Duodenal mucosa (tissue), 2 donors: ENCODE measurements at regions not wholly inside any gene's neighbourhood (a gene's known extent, or its start where the extent isn't known, plus 50 kb on each side); places are given as distances from the start of the nearest gene placed in this dataset.

Experiments
- H3K27ac ChIP-seq: one replicate; pipeline ENCODE4 v1.7.0; 2013; ENCODE audit warnings: low read depth, low read length
- H3K27me3 ChIP-seq, 2 donors: one replicate each; pipeline ENCODE4 v1.7.0; 2013; ENCODE audit warnings: low read length in 2 of 2, control low read depth in 1 of 2; ENCODE audit not compliant: insufficient read depth in 2 of 2, control insufficient read depth in 1 of 2
- H3K36me3 ChIP-seq, 2 donors: one replicate each; pipeline ENCODE4 v1.7.0; 2013; ENCODE audit warnings: low read length in 2 of 2, control low read depth in 1 of 2; ENCODE audit not compliant: insufficient read depth in 2 of 2, control insufficient read depth in 1 of 2
- H3K4me1 ChIP-seq, 2 donors: one replicate each; pipeline ENCODE4 v1.7.0; 2013; ENCODE audit warnings: low read length in 2 of 2, control low read depth in 1 of 2; ENCODE audit not compliant: insufficient read depth in 2 of 2, control insufficient read depth in 1 of 2
- H3K4me3 ChIP-seq, 2 donors: one replicate each; pipeline ENCODE4 v1.7.0; 2013; ENCODE audit warnings: low read length in 2 of 2, low read depth in 1 of 2
- H3K9ac ChIP-seq, 2 donors: one replicate each; pipeline ENCODE4 v1.7.0; 2013; ENCODE audit warnings: low read length in 2 of 2, low read depth in 1 of 2
- H3K9me3 ChIP-seq, 2 donors: one replicate each; pipeline ENCODE4 v1.7.0; 2013; ENCODE audit warnings: low read length in 2 of 2, control low read depth in 1 of 2; ENCODE audit not compliant: control insufficient read depth in 1 of 2

DNA sequence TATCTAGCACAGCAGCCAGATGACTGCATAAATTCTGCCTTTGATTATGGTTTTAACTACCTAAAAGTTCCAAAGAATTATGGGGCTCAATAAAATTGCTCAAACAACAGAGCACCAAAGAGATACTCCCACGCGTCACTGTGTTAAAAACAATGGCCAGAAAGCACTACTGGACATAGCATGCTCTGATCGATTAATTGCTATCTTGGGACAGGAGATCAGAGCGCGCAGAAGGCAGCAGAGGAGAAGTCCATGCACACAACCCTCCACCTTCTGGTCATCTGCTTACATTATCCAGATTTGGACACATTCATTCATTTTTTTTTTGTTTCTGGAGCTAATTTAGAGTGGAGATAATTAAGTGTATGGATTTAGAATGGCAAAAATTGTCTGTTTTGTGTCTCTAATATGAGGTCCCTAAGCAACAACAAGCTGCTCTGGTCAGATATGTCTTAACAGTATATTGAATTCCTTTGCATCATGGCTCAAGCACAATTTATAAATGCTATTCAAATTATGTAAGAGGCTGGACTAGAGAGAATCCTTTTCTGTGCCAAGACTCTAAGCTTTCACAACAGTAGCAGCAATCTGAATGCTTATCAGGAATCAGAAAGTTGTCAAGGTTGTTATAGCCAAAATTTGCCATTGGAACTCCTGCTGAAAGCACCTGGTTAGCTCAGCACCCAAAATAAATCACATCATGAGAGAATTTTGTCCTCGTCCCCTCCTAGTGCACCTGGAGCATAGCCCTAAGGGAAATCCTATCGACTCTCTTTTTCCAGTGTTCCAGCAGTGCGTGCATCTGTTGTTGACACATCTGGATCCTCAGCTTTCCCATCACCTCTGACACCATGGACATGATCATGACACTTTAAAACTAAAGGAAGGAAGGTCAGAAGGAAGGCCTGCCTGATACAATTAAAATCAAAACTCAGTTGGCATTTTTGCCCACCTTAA lies 98.6 kb upstream of the HMHB1 start:
- Histone ChIP-seq H3K36me3 (no peaks in the 10 kb centered on the region), H3K27me3 (no peaks in the 10 kb centered on the region), H3K27ac (no peak overlapping the region), H3K4me1 (no peaks in the 10 kb centered on the region), H3K9me3 (no peaks in the 10 kb centered on the region), H3K9ac (no peak overlapping the region), H3K4me3 (no peak overlapping the region)

DNA sequence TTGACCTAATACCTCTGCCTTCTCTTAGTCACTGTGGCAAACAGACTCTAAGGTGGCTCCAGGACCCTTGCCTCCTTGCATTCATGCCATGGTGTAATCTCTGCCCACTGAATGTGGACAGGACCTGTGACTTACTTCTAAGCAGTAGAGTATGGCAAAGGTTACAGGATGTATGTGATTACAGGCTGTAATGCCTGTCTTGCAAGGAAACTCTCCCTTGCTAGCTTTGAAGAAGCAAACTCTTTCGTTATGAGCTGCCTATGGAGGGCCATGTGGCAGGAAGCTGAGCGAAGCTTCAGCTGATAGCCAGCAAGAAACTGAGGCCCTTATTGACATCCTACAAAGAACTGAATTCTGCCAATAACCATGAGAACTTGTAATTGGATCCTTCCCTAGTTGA lies 103.3 kb upstream of the HMHB1 start:
- Histone ChIP-seq H3K4me3 (no peak overlapping the region), H3K9me3 (no peaks in the 10 kb centered on the region), H3K27ac (no peak overlapping the region), H3K36me3 (no peaks in the 10 kb centered on the region), H3K9ac (no peak overlapping the region), H3K4me1 (no peaks in the 10 kb centered on the region), H3K27me3 (no peaks in the 10 kb centered on the region)

DNA sequence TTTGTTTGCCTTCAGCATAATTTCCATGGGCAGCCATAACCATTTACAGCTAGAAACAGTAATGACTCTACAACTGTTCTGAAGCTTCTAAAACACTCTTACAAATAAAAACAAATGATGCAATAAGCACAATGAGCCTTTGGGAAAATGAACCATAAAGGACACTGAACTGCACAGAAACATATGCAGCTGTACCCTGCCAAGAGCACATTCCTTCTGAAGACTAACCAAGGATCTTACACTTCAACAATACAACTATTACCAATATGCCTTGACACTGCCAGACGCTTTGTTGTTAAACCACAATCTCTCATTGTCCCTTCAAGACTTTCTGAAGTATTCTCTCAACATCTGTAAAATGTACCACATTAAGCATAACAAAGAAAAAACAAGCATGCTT lies 104.2 kb upstream of the HMHB1 start:
- Histone ChIP-seq H3K9ac (no peak overlapping the region), H3K9me3 (no peaks in the 10 kb centered on the region), H3K4me3 (no peak overlapping the region), H3K36me3 (no peaks in the 10 kb centered on the region), H3K4me1 (no peaks in the 10 kb centered on the region), H3K27me3 (no peaks in the 10 kb centered on the region), H3K27ac (no peak overlapping the region)

DNA sequence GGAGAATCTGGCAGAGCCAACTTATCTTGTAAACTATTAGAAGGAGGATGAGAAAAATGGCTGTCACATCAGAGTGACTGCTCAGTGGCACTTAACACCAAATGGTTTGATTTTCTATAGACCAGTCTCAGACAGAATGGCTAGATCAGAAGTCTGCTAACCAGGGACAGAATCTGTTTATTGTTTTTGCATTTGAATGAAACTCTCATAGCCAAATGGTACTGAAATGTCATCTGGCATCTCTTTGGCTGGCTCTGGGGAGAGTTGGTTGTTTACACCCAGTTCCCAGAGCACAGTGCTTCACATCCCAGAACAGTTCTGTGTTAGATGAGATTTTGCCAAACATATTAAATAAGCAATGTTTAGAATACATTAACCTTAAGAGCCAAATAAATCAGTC lies 106.6 kb upstream of the HMHB1 start:
- H3K36me3 ChIP-seq, result no peaks in the 10 kb centered on the region
- H3K9me3 ChIP-seq, result no peaks in the 10 kb centered on the region
- H3K9ac ChIP-seq, result no peak overlapping the region
- no peaks in the 10 kb centered on the region for H3K27me3 ChIP-seq
- H3K4me1 ChIP-seq, result no peaks in the 10 kb centered on the region
- no peak overlapping the region for H3K4me3 ChIP-seq
- H3K27ac ChIP-seq, result no peak overlapping the region

DNA sequence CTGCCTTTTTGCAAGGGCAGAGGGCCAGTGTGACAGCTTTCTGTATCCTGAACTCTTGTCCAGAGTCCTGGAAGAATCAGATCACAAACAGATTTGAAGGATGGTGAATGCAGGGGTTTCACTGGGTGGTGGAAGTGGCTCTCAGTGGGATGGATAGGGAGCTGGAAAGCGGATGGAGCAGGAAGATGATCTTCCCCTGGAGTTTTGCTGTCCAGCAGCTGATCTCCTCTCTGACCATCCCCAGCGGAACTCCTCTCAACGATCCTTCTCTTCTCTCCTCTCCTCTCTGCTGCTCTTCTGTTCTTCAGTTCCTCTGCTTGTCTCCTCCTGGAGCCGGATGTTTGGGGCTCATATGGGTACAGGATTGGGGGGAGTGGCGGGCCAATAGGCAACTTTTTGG lies 108.3 kb upstream of the HMHB1 start:
- H3K4me1 ChIP-seq, result no peaks in the 10 kb centered on the region
- no peaks in the 10 kb centered on the region for H3K9me3 ChIP-seq
- no peaks in the 10 kb centered on the region for H3K36me3 ChIP-seq

DNA sequence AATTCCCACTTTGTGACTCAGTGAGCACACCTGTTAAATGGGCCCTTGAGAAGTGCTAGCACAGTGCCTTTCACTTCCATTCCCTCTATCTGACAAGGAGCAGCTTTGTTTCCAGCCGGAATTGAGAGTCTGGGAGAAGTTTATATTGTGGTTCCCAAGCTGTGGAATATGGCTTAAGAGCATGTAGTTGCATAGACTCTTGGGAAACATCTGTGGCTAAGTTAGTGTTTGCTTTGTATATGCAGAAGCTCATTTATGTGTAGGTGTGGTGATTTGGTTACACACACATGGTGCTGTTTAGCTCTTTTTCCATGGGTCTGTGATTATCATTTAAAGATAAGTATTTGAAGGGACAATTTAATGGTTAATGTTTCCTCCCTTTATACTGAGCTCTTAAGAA lies 110.5 kb upstream of the HMHB1 start:
- H3K4me3 ChIP-seq, result no peak overlapping the region
- no peaks in the 10 kb centered on the region for H3K4me1 ChIP-seq
- no peaks in the 10 kb centered on the region for H3K27me3 ChIP-seq
- no peak overlapping the region for H3K27ac ChIP-seq
- H3K36me3 ChIP-seq, result no peaks in the 10 kb centered on the region
- no peak overlapping the region for H3K9ac ChIP-seq
- H3K9me3 ChIP-seq, result no peaks in the 10 kb centered on the region

More for the DNA sequence above, 108.3 kb upstream of the HMHB1 start:
- Histone ChIP-seq H3K27me3 (no peaks in the 10 kb centered on the region), H3K9ac (no peak overlapping the region), H3K27ac (no peak overlapping the region), H3K4me3 (no peak overlapping the region)

- Histone ChIP-seq H3K4me1 (no peaks in the 10 kb centered on the region), H3K36me3 (no peaks in the 10 kb centered on the region), H3K27ac (no peak overlapping the region), H3K9ac (no peak overlapping the region), H3K4me3 (no peak overlapping the region), H3K27me3 (no peaks in the 10 kb centered on the region), H3K9me3 (no peaks in the 10 kb centered on the region)
Observed at GRCh38 chr5:143700994-143701393, 111.0 kb upstream of the HMHB1 start.

GRCh38 chr5:143699121-143699520 lies 112.8 kb upstream of the HMHB1 start:
- Histone ChIP-seq H3K36me3 (no peaks in the 10 kb centered on the region), H3K9ac (no peak overlapping the region), H3K27ac (no peak overlapping the region), H3K4me1 (no peaks in the 10 kb centered on the region), H3K27me3 (no peaks in the 10 kb centered on the region), H3K9me3 (no peaks in the 10 kb centered on the region), H3K4me3 (no peak overlapping the region)

- Histone ChIP-seq H3K9me3 (no peaks in the 10 kb centered on the region), H3K27me3 (no peaks in the 10 kb centered on the region), H3K36me3 (no peaks in the 10 kb centered on the region), H3K27ac (no peak overlapping the region), H3K4me1 (no peaks in the 10 kb centered on the region), H3K9ac (no peak overlapping the region), H3K4me3 (no peak overlapping the region)
Observed at GRCh38 chr5:143698574-143698973, 113.4 kb upstream of the HMHB1 start.

GRCh38 chr5:143696921-143697320 lies 115.0 kb upstream of the HMHB1 start:
- no peak overlapping the region for H3K9ac ChIP-seq
- no peaks in the 10 kb centered on the region for H3K9me3 ChIP-seq
- no peak overlapping the region for H3K27ac ChIP-seq
- no peaks in the 10 kb centered on the region for H3K36me3 ChIP-seq
- H3K4me1 ChIP-seq, result no peaks in the 10 kb centered on the region
- H3K4me3 ChIP-seq, result no peak overlapping the region
- no peaks in the 10 kb centered on the region for H3K27me3 ChIP-seq
